SK-N-MC (cell line): ENCODE measurements at regions not wholly inside any gene's neighbourhood (a gene's known extent, or its start where the extent isn't known, plus 50 kb on each side); places are given as distances from the start of the nearest gene placed in this dataset.

ENCODE experiments used
- EZH2 ChIP-seq: fragments of 200-600 bp; sonication (generic); IDR thresholded peaks from one replicate; pipeline ENCODE4 v1.6.1; 2017; ENCODE audit warnings: antibody characterized with exemption
- POLR2AphosphoS5 ChIP-seq: IDR thresholded peaks from 2 replicates; pipeline ENCODE4 v1.6.1; 2012; ENCODE audit warnings: mild to moderate bottlenecking, low read depth, low read length, borderline replicate concordance

GRCh38 chr13:31434613-31435012 is 234.8 kb downstream of the B3GLCT start:
- no peak for TF ChIP-seq EZH2
- no peak for TF ChIP-seq POLR2AphosphoS5
